ENCODE measurements at regions not wholly inside any gene's neighbourhood (a gene's known extent, or its start where the extent isn't known, plus 50 kb on each side); places are given as distances from the start of the nearest gene placed in this dataset.

- TF ChIP-seq CTCF (IDR thresholded peaks at IDR 0.05) (no peak), POLR2AphosphoS5 (IDR thresholded peaks at IDR 0.05; ENCODE audit: insufficient read depth in 1 of 2, low read depth in 1 of 2) (no peak)
These were observed 308.9 kb upstream of the MPDZ start for GRCh38 chr9:13588151-13589033.

All from vagina (tissue), 2 donors.